DND-41 (cell line): ENCODE measurements at regions not wholly inside any gene's neighbourhood (a gene's known extent, or its start where the extent isn't known, plus 50 kb on each side); places are given as distances from the start of the nearest gene placed in this dataset.

Experiments used
- ATAC-seq: fragments of 200-7000 bp; cut with Tn5 transposase; 3 replicates; pipeline ENCODE4 v1.9.1; 2021; ENCODE audit warnings: low read depth; ENCODE audit not compliant: insufficient read depth
- DNase-seq: peaks from one replicate; pipeline ENCODE4 v3.0.0-alpha.2; 2020
- H2AFZ ChIP-seq: 2 replicates; pipeline ENCODE4 v1.6.0; 2012; ENCODE audit warnings: low read depth, low read length
- H3K27ac ChIP-seq: 2 replicates; pipeline ENCODE4 v1.5.1; 2012; ENCODE audit warnings: low read length, inconsistent platforms
- H3K27me3 ChIP-seq: fragments of 200-600 bp; sonication (generic); 2 replicates; pipeline ENCODE4 v1.6.0; 2012; ENCODE audit warnings: low read length, mild to moderate bottlenecking, inconsistent platforms; ENCODE audit not compliant: insufficient read depth, poor library complexity
- H3K36me3 ChIP-seq: 2 replicates; pipeline ENCODE4 v1.5.1; 2012; ENCODE audit warnings: low read length, inconsistent platforms; ENCODE audit not compliant: insufficient read depth
- H3K4me1 ChIP-seq: 2 replicates; pipeline ENCODE4 v1.5.1; 2012; ENCODE audit warnings: mild to moderate bottlenecking, low read length; ENCODE audit not compliant: insufficient read depth
- H3K4me2 ChIP-seq: 2 replicates; pipeline ENCODE4 v1.6.0; 2012; ENCODE audit warnings: mild to moderate bottlenecking, moderate library complexity, low read length, inconsistent platforms; ENCODE audit not compliant: insufficient read depth
- H3K4me3 ChIP-seq, 2 experiments: fragments of 200-600 bp in 1 of 2; shearing (Covaris generic) in 1 of 2; 2 replicates each; pipeline ENCODE4 v1.5.1; 2012 to 2016; ENCODE audit warnings: inconsistent platforms in 2 of 2, low read length in 2 of 2, mild to moderate bottlenecking in 2 of 2, low read depth in 1 of 2, moderate library complexity in 1 of 2
- H3K79me2 ChIP-seq: 2 replicates; pipeline ENCODE4 v1.6.0; 2012; ENCODE audit warnings: low read length, inconsistent platforms; ENCODE audit not compliant: insufficient read depth
- H3K9ac ChIP-seq: 2 replicates; pipeline ENCODE4 v1.6.0; 2012; ENCODE audit warnings: low read depth, mild to moderate bottlenecking, inconsistent platforms, low read length, moderate library complexity
- H3K9me3 ChIP-seq: 2 replicates; pipeline ENCODE4 v1.5.1; 2012; ENCODE audit warnings: low read length, moderate library complexity, mild to moderate bottlenecking, inconsistent platforms; ENCODE audit not compliant: insufficient read depth, severe bottlenecking
- H4K20me1 ChIP-seq: 2 replicates; pipeline ENCODE4 v1.6.0; 2012; ENCODE audit warnings: low read length; ENCODE audit not compliant: insufficient read depth
- EZH2 ChIP-seq: IDR thresholded peaks from 3 replicates; pipeline ENCODE4 v1.6.1; 2012; ENCODE audit warnings: borderline replicate concordance, low read depth, mild to moderate bottlenecking, moderate library complexity, low read length, inconsistent platforms; ENCODE audit not compliant: severe bottlenecking
- TF ChIP-seq, protein P1 (sequence below): IDR thresholded peaks from 2 replicates; pipeline ENCODE4 v1.5.1; 2012; ENCODE audit warnings: borderline replicate concordance, low read length, moderate library complexity, mild to moderate bottlenecking; ENCODE audit not compliant: poor library complexity, severe bottlenecking; ENCODE audit errors: extremely low read depth

- TF ChIP-seq, protein P1, sequence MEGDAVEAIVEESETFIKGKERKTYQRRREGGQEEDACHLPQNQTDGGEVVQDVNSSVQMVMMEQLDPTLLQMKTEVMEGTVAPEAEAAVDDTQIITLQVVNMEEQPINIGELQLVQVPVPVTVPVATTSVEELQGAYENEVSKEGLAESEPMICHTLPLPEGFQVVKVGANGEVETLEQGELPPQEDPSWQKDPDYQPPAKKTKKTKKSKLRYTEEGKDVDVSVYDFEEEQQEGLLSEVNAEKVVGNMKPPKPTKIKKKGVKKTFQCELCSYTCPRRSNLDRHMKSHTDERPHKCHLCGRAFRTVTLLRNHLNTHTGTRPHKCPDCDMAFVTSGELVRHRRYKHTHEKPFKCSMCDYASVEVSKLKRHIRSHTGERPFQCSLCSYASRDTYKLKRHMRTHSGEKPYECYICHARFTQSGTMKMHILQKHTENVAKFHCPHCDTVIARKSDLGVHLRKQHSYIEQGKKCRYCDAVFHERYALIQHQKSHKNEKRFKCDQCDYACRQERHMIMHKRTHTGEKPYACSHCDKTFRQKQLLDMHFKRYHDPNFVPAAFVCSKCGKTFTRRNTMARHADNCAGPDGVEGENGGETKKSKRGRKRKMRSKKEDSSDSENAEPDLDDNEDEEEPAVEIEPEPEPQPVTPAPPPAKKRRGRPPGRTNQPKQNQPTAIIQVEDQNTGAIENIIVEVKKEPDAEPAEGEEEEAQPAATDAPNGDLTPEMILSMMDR: no peak
- TF ChIP-seq EZH2: no peak
- Histone ChIP-seq H3K9me3 (no peaks in the 10 kb centered on the region), H3K27ac (no peak overlapping the region), H3K4me3 (no peak overlapping the region), H3K27me3 (no peaks in the 10 kb centered on the region), H3K79me2 (no peaks in the 10 kb centered on the region), H3K9ac (no peak overlapping the region), H3K4me2 (no peak overlapping the region), H3K36me3 (no peaks in the 10 kb centered on the region), H4K20me1 (no peaks in the 10 kb centered on the region), H3K4me1 (no peaks in the 10 kb centered on the region), H2AFZ (no peak overlapping the region)
- DNase-seq (no peak), ATAC-seq (no peak)
Measured at GRCh38 chr16:51898872-51899271, 648.1 kb downstream of the TOX3 start.

- H2AFZ ChIP-seq: no peak overlapping the region
- no peak overlapping the region for H3K27ac ChIP-seq
- H3K4me2 ChIP-seq: no peak overlapping the region
- H3K36me3 ChIP-seq: no peaks in the 10 kb centered on the region
- no peak overlapping the region for H3K9ac ChIP-seq
- H3K9me3 ChIP-seq: no peaks in the 10 kb centered on the region
- H4K20me1 ChIP-seq: no peaks in the 10 kb centered on the region
- no peak overlapping the region for H3K4me3 ChIP-seq
- no peaks in the 10 kb centered on the region for H3K27me3 ChIP-seq
- ATAC-seq: no peak
- no peaks in the 10 kb centered on the region for H3K79me2 ChIP-seq
- H3K4me1 ChIP-seq: no peaks in the 10 kb centered on the region
- no peak for TF ChIP-seq EZH2
- TF ChIP-seq, protein P1: no peak
- no peak for DNase-seq
Measured at GRCh38 chr16:51896013-51896412, 650.9 kb downstream of the TOX3 start.

GRCh38 chr16:51892293-51893007 lies 654.5 kb downstream of the TOX3 start:
- Histone ChIP-seq H3K4me1 (no peaks in the 10 kb centered on the region), H3K4me3 (no peak overlapping the region), H2AFZ (no peak overlapping the region), H3K36me3 (no peaks in the 10 kb centered on the region), H3K27ac (no peak overlapping the region), H4K20me1 (no peaks in the 10 kb centered on the region), H3K4me2 (no peak overlapping the region), H3K9ac (no peak overlapping the region), H3K79me2 (no peaks in the 10 kb centered on the region), H3K9me3 (no peaks in the 10 kb centered on the region), H3K27me3 (no peaks in the 10 kb centered on the region)
- DNase-seq (no peak), ATAC-seq (no peak)
- TF ChIP-seq EZH2: no peak
- TF ChIP-seq, protein P1: no peak

DNA sequence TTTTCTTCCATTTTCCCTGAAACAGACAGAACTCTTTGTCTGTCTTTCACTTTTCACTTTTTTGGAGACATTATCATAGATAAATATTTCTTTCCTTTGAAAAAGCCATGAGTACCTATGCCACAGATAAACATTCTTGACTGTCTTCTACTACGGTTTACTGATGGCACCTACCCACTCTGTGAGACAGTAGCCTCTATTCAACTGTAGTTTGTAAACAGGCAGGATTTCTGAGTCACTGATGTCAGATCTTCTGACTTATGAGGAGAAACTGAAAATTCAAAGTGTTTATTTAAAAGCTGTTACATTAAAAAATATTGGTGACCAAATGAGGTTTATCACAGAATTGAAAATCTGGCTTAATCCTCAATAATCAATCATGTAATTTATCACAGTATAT lies 658.4 kb downstream of the TOX3 start:
- no peaks in the 10 kb centered on the region for H3K9me3 ChIP-seq
- no peaks in the 10 kb centered on the region for H4K20me1 ChIP-seq
- DNase-seq (no peak), ATAC-seq (no peak)
- H3K4me3 ChIP-seq: no peak overlapping the region
- no peak overlapping the region for H3K27ac ChIP-seq
- no peaks in the 10 kb centered on the region for H3K4me1 ChIP-seq
- H3K4me2 ChIP-seq: no peak overlapping the region
- H3K9ac ChIP-seq: no peak overlapping the region
- H3K36me3 ChIP-seq: no peaks in the 10 kb centered on the region
- no peaks in the 10 kb centered on the region for H3K27me3 ChIP-seq
- H2AFZ ChIP-seq: no peak overlapping the region
- TF ChIP-seq, protein P1: no peak
- TF ChIP-seq EZH2: no peak
- H3K79me2 ChIP-seq: no peaks in the 10 kb centered on the region
